ENCODE measurements at regions not wholly inside any gene's neighbourhood (a gene's known extent, or its start where the extent isn't known, plus 50 kb on each side); places are given as distances from the start of the nearest gene placed in this dataset.

- no peak for TF ChIP-seq CTCF (IDR thresholded peaks at IDR 0.05; ENCODE audit: borderline replicate concordance)
- no peaks in the 10 kb centered on the region for H3K9me3 ChIP-seq (replicated peaks)
- no peaks in the 10 kb centered on the region for H3K36me3 ChIP-seq
- intact Hi-C loops (cut with micrococcal nuclease) = no loop called here
- H3K4me1 ChIP-seq = no peaks in the 10 kb centered on the region
- no peak overlapping the region for H3K4me3 ChIP-seq
- H3K27ac ChIP-seq (replicated peaks) = no peak overlapping the region
- H3K27me3 ChIP-seq (ENCODE audit: low read depth) = peaks cover 18% of the 10 kb centered on the region
- DNase-seq = no peak
These were observed 369.7 kb downstream of the INSC start for GRCh38 chr11:15484398-15484797.

GRCh38 chr11:15485432-15485831 lies 370.7 kb downstream of the INSC start:
- Histone ChIP-seq H3K4me3 (no peak overlapping the region), H3K4me1 (no peaks in the 10 kb centered on the region), H3K27ac (replicated peaks) (no peak overlapping the region), H3K9me3 (replicated peaks) (no peaks in the 10 kb centered on the region), H3K36me3 (no peaks in the 10 kb centered on the region), H3K27me3 (ENCODE audit: low read depth) (peaks cover 22% of the 10 kb centered on the region)
- TF ChIP-seq CTCF (IDR thresholded peaks at IDR 0.05; ENCODE audit: borderline replicate concordance) = no peak
- DNase-seq = no peak
- intact Hi-C loops (cut with micrococcal nuclease) = no loop called here

GRCh38 chr11:15489281-15489680 lies 374.6 kb downstream of the INSC start:
- Histone ChIP-seq H3K4me1 (no peaks in the 10 kb centered on the region), H3K36me3 (no peaks in the 10 kb centered on the region), H3K4me3 (no peak overlapping the region), H3K27ac (replicated peaks) (no peak overlapping the region), H3K27me3 (ENCODE audit: low read depth) (peaks cover 7% of the 10 kb centered on the region), H3K9me3 (replicated peaks) (no peaks in the 10 kb centered on the region)
- DNase-seq = no peak
- no peak for TF ChIP-seq CTCF (IDR thresholded peaks at IDR 0.05; ENCODE audit: borderline replicate concordance)
- intact Hi-C loops (cut with micrococcal nuclease) = no loop called here

- Histone ChIP-seq H3K4me1 (no peaks in the 10 kb centered on the region), H3K4me3 (no peak overlapping the region), H3K9me3 (replicated peaks) (no peaks in the 10 kb centered on the region), H3K27me3 (ENCODE audit: low read depth) (peaks cover 7% of the 10 kb centered on the region), H3K36me3 (no peaks in the 10 kb centered on the region), H3K27ac (replicated peaks) (no peak overlapping the region)
- TF ChIP-seq CTCF (IDR thresholded peaks at IDR 0.05; ENCODE audit: borderline replicate concordance) = no peak
- DNase-seq = no peak
- intact Hi-C loops (cut with micrococcal nuclease) = no loop called here
These were observed 375.8 kb downstream of the INSC start for GRCh38 chr11:15490535-15490934.

DNA sequence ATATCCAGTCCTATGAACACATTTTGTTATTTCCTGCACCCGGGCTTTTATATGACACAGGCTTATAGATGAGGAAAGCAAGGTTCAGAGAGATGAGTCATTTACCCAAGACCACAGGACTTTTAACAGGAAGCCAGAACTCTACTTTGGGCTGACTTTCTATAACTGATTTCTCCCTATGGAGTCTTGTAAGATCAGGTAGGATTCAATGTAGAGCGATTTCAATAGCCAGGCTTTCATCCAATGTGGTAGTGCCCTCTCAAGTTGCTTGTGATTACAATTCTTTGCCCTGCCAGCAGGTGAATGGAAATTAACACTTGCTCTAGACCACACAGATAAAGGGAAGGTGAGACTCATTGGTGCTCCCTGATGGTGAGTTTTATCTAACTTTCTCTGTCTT lies 378.3 kb downstream of the INSC start:
- no peak overlapping the region for H3K27ac ChIP-seq (replicated peaks)
- H3K36me3 ChIP-seq = no peaks in the 10 kb centered on the region
- H3K4me3 ChIP-seq = no peak overlapping the region
- H3K9me3 ChIP-seq (replicated peaks) = no peaks in the 10 kb centered on the region
- H3K27me3 ChIP-seq (ENCODE audit: low read depth) = peaks cover 7% of the 10 kb centered on the region
- no peaks in the 10 kb centered on the region for H3K4me1 ChIP-seq
- intact Hi-C loops (cut with micrococcal nuclease) = no loop called here
- no peak for DNase-seq
- TF ChIP-seq CTCF (IDR thresholded peaks at IDR 0.05; ENCODE audit: borderline replicate concordance) = no peak
